Psoas muscle (tissue), 7 donors: ENCODE measurements at regions not wholly inside any gene's neighbourhood (a gene's known extent, or its start where the extent isn't known, plus 50 kb on each side); places are given as distances from the start of the nearest gene placed in this dataset.

Experiments used
- ATAC-seq, 4 donors: fragments of 200-7000 bp; cut with Tn5 transposase; one replicate each; pipeline ENCODE4 v1.9.1; 2020; ENCODE audit warnings: moderate library complexity in 3 of 4, mild to moderate bottlenecking in 2 of 4
- DNase-seq, 2 donors: peaks; one replicate each; pipeline ENCODE4 v3.0.0-alpha.2; 2020
- H3K27ac ChIP-seq: fragments of 200-600 bp; one replicate; pipeline ENCODE4 v1.8.0; 2022
- H3K27me3 ChIP-seq, 3 donors: fragments of 200-600 bp in 1 of 3; one replicate each; pipeline versions ENCODE4 v1.6.1 to v1.8.0; 2013 to 2022; ENCODE audit warnings: low read length in 2 of 3, mild to moderate bottlenecking in 2 of 3, moderate library complexity in 1 of 3; ENCODE audit not compliant: insufficient read depth in 3 of 3
- H3K36me3 ChIP-seq, 2 donors: fragments of 200-600 bp in 1 of 2; one replicate each; pipeline versions ENCODE4 v1.6.1 to v1.8.0; 2013 to 2022; ENCODE audit warnings: low read depth in 1 of 2, mild to moderate bottlenecking in 1 of 2, moderate library complexity in 1 of 2; ENCODE audit not compliant: insufficient read depth in 1 of 2
- H3K4me1 ChIP-seq: fragments of 200-600 bp; one replicate; pipeline ENCODE4 v1.8.0; 2022
- H3K4me3 ChIP-seq: fragments of 200-600 bp; one replicate; pipeline ENCODE4 v1.8.0; 2022; ENCODE audit warnings: mild to moderate bottlenecking
- H3K9me3 ChIP-seq: fragments of 200-600 bp; one replicate; pipeline ENCODE4 v1.8.0; 2022
- WGBS, 3 donors: extraction: QIAGEN DNeasy Blood & Tissue Kit; methylation state at CpG; one replicate each; pipeline versions ENCODE4 v1.1.6 to v1.1.7; 2013; 5-methylcytosine and 5-hydroxymethylcytosine counted together
- intact Hi-C, 2 donors: fragments of 100-400 bp; cut with DNase I; formaldehyde crosslinking; loops; one replicate each; pipeline versions ENCODE4 v1.11.0 to v1.14.2; 2022
- TF ChIP-seq, protein P1 (sequence below): fragments of 200-600 bp; IDR thresholded peaks from one replicate; pipeline ENCODE4 v1.8.0; 2022; ENCODE audit warnings: antibody characterized with exemption
- donor health status: healthy with polysubstance abuse.
- donor health status: DM: no; HTN: no; CAD: no; lungs with moderate emphysema.
- donor health status: Bipolar disorder and iron deficiency.
- donor health status: healthy.
- donor health status: DM: yes; HTN: yes; CAD: no.
- donor health status: DM: no; HTN: no; CAD: no.
- donor health status: DM: yes; HTN: yes; CAD: no.

GRCh38 chr3:156014489-156014888 is 105.9 kb upstream of the KCNAB1 start:
- no peak for DNase-seq
- ATAC-seq, result no peak
- Histone ChIP-seq H3K27ac (no peak overlapping the region), H3K4me1 (no peaks in the 10 kb centered on the region), H3K9me3 (no peaks in the 10 kb centered on the region), H3K36me3 (no peaks in the 10 kb centered on the region), H3K4me3 (no peak overlapping the region), H3K27me3 (peaks cover 0 to 1% (median 0%) of the 10 kb centered on the region in 3 donors)
- intact Hi-C loops, result no loop called here
- WGBS, 3 donors, result 61 to 82% (median 76%) methylated on average over 4 of the region's 4 CpGs
- TF ChIP-seq, protein P1, sequence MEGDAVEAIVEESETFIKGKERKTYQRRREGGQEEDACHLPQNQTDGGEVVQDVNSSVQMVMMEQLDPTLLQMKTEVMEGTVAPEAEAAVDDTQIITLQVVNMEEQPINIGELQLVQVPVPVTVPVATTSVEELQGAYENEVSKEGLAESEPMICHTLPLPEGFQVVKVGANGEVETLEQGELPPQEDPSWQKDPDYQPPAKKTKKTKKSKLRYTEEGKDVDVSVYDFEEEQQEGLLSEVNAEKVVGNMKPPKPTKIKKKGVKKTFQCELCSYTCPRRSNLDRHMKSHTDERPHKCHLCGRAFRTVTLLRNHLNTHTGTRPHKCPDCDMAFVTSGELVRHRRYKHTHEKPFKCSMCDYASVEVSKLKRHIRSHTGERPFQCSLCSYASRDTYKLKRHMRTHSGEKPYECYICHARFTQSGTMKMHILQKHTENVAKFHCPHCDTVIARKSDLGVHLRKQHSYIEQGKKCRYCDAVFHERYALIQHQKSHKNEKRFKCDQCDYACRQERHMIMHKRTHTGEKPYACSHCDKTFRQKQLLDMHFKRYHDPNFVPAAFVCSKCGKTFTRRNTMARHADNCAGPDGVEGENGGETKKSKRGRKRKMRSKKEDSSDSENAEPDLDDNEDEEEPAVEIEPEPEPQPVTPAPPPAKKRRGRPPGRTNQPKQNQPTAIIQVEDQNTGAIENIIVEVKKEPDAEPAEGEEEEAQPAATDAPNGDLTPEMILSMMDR, result no peak

GRCh38 chr3:156016902-156017301 is 103.5 kb upstream of the KCNAB1 start:
- H3K27me3 ChIP-seq, result peaks cover 0 to 1% (median 0%) of the 10 kb centered on the region in 3 donors
- TF ChIP-seq, protein P1, result no peak
- ATAC-seq (no peak), DNase-seq (no peak)
- no peaks in the 10 kb centered on the region for H3K9me3 ChIP-seq
- H3K27ac ChIP-seq, result no peak overlapping the region
- H3K36me3 ChIP-seq, result no peaks in the 10 kb centered on the region
- WGBS, 3 donors, result 58 to 62% (median 60%) methylated on average over 4 of the region's 4 CpGs
- H3K4me1 ChIP-seq, result no peaks in the 10 kb centered on the region
- H3K4me3 ChIP-seq, result no peak overlapping the region
- intact Hi-C loops, result no loop called here

GRCh38 chr3:156017352-156018030 is 102.9 kb upstream of the KCNAB1 start:
- H3K4me3 ChIP-seq, result no peak overlapping the region

DNA sequence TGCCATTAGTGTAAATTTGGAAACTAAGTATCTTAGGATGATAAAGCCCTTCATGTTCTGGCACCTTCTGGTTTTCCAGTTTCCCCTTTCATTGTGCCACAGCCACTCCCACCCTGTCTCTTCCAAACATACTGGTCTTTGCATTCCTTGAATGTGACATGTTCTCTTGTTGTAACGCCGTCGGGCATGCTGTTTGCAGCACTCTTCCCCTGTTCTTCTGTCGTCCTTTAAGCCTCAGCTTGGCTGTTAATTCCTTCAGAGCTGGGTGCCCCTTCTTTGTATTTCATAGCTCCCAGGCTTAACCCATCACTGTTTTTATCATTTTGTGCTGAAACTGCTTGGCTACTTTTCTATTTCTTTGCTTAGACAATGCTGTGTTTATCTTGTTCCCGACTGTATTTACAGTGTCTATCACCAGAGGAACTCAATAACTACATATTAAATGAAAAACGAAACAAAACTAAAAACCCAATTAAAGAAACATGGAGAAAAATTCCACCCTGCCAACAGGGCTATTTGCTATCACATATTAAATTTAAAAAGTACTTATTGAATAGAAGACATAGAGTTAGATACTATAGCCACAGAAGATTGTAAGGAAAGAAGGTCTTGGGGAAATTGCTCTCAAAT is 95.4 kb upstream of the KCNAB1 start:
- intact Hi-C loops, result no loop called here
- no peak overlapping the region for H3K27ac ChIP-seq
- 16 to 22% (median 19%) methylated on average over 6 of the region's 6 CpGs for WGBS, 3 donors

More at GRCh38 chr3:156017352-156018030, 102.9 kb upstream of the KCNAB1 start:
- Histone ChIP-seq H3K27ac (no peak overlapping the region), H3K9me3 (no peaks in the 10 kb centered on the region), H3K27me3 (no peaks in the 10 kb centered on the region), H3K36me3 (no peaks in the 10 kb centered on the region), H3K4me1 (no peaks in the 10 kb centered on the region)
- DNase-seq (no peak), ATAC-seq (no peak)
- TF ChIP-seq, protein P1, result no peak
- intact Hi-C loops, result no loop called here

More for the DNA sequence above, 95.4 kb upstream of the KCNAB1 start:
- Histone ChIP-seq H3K27me3 (no peaks in the 10 kb centered on the region), H3K36me3 (no peaks in the 10 kb centered on the region), H3K9me3 (no peaks in the 10 kb centered on the region), H3K4me1 (no peaks in the 10 kb centered on the region), H3K4me3 (no peak overlapping the region)
- DNase-seq (no peak), ATAC-seq (no peak)
- TF ChIP-seq, protein P1, result no peak
